Anterior cingulate cortex (tissue), 58 donors: ENCODE measurements at regions not wholly inside any gene's neighbourhood (a gene's known extent, or its start where the extent isn't known, plus 50 kb on each side); places are given as distances from the start of the nearest gene placed in this dataset.

Experiments used
- DNase-seq, 58 donors: peaks; one replicate each; lab custom pipeline; 2025; lab: John Stamatoyannopoulos, UW

DNA sequence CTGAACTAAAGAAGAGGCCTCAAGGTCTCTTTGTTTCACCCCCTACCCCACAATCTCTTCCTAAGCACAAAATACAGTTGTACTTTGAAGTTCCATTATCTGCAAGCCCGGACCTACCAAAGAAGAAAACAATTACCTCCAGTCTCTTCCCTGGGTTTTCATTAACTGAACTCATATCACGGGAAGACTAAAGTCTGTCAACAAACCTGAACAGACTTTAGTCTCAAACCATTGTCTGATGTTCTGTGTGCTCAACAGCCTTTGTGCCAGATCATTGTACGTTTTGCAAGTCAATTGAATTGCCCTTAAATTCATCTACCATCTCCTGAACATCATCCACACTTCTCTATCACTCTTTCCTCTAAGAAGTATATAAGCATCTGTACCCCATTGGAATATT lies 1021.9 kb upstream of the CDH2 start:
- DNase-seq: no peak

DNA sequence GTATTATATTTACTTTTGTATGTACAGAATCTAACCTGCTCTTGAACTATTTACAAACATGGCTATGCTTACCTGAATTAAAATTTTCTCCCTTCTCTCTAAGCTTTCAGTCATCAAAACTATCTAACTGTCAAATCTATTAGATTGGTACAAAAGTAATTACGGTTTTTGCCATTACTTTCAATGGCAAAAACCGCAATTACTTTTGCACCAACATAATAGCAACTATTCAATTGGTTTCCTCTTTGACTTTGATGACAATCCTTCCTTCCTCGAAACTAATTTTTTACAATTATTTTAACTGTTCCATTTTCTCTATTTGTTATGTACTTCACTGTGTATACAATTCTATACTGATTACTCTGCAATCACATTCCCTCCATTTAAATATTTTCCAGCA lies 1019.4 kb upstream of the CDH2 start:
- no peak for DNase-seq

DNA sequence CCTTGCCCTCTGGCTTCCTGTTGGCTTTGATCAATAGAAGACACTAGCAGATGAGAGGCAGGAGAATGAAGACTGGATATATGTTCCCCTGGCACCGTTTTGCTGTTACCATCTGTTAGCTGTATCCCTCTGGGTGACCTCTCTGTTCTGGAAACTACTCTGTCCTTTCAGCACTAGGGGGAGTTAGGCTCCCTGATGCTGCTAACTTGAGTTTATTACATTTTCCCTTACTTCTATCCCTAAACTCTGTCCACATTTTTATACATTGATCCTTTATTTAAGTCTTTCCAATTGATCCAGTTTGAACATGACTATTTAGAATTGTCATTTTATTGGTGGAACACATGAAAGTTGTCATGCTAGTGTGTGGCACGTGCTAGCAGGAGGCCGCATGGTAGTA lies 1014.3 kb upstream of the CDH2 start:
- DNase-seq: no peak

DNA sequence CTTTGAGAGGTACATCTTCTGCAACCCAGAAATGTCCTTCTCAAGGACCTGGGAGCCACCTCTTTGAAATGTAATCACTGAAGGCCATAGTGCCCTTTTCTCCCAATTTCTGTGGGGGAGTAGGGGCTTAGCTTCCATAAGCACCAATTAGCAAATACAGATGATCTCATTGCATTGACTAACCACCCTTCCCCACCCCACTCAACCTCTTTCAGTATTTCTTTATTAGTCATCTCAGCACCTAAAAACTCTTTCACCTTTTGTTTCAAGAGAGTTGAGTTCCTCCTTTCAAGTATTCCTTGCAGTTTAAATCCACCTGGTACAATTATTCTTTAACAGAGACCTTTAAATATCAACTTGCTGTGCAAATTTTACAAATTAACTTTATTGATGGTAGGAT lies 1011.8 kb upstream of the CDH2 start:
- no peak for DNase-seq

DNA sequence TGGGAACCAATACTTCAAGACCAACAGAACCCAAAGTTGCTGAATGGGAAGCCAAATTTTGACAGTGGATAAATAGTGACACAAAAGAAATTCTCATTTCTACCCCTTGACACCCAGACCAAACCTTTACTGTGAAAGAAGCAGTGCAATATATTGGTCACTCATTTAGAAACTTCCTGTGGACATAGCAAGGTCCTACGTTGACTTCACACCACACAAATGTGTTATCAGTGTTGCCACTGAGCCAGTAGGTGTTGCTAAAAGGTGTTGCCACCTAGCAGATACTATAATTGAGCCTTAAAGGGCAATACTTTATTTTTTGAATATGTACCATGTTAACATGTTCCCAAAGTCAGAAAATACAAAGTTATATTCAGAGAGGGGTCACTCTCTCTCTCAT lies 1008.9 kb upstream of the CDH2 start:
- no peak for DNase-seq

DNA sequence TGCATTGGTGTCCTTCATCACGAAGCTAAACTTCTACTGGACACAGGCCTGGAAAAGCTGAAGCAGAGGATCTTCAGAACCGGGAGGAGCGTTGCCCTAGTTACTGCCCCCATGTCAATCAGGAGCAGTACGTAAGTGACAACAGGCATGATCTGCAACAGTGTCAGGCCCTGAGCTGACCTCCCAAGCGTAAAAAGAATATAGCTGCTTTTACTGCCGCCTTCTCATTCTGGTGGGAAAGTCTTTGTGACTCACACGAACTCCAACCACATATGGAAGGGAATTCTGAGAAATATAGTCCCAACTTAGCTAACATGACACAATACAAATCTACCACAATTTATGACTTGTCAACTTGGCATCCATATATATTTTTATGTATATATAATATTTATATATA lies 1007.7 kb upstream of the CDH2 start:
- no peak for DNase-seq

DNA sequence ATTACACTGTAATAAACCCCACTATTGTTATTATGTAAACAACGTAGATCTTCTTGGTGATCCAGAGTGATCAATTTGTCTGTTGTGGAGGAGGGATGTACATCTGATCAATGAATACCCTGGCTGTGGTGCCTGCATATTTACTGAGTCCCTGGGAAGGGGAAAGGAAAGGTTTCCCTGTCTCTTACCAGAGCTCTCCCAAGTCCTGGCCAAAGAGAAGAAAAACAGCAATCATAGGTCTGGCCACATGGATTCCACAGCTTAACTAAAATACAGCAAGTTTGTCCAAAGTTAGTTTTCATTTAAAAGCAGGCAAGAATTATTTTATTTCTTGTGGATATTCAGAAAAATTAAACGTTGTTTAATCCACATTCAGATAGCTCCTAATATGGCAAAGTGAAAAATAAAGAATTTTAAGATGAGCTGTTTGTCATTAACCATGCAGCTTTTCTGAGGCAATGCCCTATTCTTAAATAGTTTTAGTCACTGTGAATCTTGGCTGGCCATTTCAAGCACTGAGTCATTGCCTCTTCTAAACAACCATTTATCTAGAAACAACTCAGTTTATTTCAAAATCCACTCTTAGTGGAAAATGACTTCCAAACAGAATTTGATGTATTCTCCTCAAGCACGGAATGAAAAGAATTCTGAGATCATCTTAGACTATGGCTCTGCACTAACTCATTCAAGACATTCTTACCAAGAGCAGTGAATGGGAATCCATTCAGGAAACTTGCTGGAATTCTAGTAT lies 1004.4 kb upstream of the CDH2 start:
- DNase-seq: peak in 2 of 58 donors; percentile 2 to 37

DNA sequence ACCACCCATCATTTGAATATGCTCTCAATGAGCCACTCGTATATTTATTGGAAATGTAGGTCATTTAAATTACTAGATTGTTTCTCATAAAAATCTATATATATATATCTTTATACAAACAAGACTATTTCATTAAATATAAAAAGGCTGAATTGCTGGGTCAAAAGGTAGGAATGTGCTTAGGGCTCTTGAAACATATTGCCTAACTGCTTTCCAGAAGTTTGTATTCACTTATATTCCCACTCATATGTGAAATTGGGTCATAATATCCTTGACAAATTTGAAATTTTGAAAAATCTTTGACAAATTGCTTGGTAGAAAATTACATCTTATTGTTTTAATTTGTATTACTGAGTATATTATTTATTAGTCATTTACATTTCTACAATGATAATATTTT lies 999.8 kb upstream of the CDH2 start:
- DNase-seq: no peak

DNA sequence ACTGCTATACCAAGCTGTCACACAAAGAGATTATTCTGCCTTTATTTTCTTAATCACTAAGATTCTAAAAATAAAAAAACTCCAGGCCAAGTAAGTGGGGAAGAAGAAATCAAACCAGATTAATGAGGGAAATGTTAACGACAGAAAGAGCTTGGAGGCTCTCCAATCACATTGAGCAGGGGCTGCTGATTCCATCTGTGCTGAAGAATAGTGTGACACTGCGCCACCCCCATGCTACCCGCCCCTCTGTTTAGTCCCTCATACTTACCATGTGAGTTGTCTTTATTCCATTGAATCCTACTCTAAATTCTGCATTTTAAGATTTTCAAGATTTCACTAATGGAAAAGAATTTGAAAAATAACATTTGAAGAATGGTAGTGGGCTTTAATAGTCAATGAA lies 998.0 kb upstream of the CDH2 start:
- peak in 37 of 58 donors; percentile 0 to 68 (median 21) for DNase-seq

DNA sequence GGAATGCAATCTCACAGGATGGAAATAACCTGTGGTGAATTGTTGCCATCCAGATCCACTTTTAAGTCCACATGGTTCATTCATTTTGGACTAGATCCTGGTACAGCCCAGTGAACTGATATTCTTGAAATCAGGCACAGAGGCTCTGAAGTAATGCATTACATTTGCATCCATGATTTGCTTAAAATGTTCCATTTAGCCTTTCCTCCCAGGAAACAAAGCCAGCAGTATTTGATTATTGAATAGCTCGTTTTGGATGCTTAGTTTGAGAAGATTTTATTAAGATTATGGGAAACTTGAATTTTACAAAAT lies 995.8 kb upstream of the CDH2 start:
- DNase-seq: no peak

DNA sequence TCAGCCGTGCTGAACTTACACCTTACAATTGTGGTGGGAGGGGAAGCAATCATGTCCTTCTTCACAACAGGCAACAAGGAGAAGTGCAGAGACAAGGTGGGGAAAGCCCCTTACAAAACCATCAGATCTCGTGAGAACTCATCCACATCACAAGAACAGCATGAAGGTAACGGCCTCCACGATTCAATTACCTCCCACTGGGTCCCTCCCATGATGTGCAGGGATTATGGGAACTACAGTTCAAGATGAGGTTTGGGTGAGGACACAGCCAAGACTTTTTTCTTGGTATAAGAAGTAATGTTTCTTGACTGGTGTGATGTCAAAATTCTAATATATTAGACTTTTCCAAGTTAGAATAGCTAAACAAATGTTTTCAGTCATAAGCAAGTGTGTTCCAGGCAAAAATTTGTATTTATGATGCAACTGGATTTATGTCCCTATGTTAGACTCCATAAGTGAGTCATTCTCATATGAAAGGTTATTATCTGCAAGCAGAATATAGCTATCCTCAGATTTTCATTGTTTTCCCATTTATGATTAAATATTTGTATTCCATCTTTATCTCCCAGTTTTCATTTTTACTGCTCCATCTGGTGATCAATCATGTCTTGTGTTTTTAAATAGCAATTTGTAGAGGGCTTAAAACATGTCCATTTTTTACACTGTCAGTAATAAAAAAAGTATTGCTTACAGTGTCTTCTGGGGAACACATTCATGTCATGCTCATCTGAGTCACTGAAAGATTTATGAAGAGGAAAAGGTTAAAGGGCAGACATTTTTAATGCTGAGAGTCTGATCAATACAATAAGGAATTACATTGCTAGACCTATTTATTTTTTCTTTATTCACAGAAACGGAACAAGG lies 995.2 kb upstream of the CDH2 start:
- no peak for DNase-seq

DNA sequence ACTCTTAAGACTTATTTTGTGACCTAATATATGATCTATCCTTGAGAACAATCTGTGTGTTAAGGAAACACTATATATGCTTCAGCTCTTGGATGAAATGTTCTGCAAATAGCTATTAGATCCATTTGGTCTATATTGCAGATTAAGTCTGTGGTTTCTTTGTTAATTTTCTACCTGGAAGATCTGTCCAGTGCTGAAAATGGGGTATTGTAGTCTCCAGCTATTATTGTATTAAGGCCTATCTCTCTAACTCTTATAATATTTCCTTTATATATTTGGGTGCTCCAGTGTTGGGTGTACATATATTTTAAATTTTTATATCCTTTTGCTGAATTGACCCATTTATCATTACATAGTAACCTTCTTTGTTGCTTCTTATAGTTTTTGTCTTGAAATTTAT lies 992.7 kb upstream of the CDH2 start:
- DNase-seq: no peak

DNA sequence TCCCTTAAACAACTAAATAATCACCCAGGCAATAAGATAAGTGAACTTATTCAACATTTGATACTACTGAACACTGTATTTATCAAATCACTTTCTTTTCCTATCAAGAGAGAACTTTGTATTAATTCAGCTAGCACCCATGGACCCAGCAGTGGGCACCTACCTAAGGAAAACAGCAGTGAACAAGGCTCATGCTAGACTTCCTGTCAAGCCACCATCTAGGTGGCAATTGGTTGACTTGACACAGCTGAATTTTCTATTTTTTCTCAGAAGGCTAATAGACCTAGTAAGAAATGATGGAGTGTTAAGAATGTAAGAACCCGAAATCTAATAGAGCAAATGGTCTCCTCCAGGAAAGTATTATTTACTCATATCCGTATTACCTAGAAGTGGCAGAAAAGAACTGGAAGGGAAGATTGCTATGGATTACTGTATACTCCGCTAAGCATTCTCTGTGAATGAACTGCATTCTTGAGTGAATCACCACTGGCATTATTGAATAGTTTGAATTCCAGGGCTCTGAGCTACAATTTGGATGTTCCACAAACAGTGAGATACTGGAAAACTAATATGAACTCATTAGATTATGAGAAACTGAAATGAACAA lies 988.2 kb upstream of the CDH2 start:
- DNase-seq: no peak

DNA sequence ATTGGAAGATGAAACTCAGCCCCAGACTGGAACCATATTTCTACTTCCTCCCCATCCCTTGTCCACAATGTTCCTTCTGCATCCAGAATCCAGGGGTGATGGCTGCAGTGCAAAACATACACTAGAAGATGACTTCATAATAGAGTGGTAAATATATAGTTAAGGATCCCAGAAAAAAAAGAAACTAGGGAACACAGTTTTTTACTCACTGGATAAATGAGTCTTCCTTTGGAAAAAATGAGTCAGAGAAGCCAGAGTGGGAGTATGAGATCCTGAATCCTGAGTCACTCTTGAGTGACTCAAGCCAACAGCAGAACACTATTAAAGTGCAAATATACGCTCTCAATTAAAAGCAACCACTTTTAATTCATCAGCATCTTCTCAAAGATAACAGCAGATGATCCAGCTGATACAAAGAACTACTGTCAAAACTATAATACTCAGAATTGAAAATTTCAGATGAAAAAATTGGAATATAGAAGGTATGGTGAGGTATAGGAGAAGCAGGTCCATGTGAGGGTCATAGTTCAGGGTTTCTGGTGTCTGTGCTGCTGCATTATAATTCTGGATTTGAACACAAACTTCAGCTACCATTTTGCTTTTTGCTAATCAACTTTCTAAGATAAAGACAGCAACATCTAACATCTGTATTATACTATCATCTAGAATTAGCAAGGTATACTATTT lies 987.2 kb upstream of the CDH2 start:
- no peak for DNase-seq

DNA sequence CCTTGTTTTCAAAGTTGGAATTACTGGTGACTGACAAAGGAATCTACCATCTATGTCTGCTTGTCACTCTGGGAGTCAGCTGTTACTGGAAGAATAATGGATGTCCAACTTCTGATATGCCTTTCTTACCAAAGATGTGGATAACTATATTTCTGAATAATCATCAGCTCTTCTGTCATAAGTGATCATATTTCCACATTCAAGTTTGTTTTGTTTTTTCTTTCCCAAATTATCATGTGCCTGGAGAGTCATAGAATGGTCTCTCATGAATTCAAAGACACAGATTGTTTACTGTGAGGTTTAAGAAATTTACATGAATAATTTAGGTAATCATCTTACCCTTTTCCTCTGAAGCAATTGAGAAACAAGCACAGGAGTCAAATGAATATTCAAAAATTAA lies 986.7 kb upstream of the CDH2 start:
- no peak for DNase-seq

DNA sequence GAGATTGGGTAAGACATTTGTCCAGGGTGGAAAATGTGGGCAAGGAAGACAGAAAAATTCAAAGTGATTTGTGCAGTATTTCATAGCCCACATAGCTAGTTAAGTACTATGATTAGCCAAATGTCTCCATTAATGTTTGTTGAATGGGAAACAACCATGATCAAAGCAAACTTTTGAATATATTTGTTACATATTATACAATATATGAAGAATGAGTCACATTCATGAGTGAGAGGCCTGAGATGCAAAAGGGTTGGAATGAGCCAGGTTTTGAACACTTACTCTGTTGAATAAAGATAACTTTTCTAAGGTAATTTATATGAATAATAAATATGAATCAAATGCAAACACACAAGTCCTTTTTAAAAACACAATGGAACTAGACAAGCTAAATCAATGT lies 984.5 kb upstream of the CDH2 start:
- no peak for DNase-seq

DNA sequence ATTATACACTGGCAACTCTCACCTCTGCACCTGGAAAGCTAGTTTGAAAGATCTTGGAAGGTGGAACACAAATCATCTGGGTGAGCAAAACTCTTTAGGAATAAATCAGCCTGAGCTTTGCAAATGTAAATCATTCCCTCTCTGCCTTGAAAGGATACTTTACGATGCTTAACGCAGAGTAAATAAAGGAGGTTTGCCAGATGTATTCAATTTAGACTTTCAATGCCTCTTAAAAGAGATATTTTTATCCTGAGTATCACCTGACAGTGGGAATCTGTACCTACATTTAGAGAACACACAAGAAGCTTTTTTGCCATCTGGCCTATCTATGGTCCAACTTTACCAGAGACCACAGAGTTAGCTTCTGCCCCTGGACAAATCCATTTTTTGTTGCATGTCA lies 983.2 kb upstream of the CDH2 start:
- no peak for DNase-seq

DNA sequence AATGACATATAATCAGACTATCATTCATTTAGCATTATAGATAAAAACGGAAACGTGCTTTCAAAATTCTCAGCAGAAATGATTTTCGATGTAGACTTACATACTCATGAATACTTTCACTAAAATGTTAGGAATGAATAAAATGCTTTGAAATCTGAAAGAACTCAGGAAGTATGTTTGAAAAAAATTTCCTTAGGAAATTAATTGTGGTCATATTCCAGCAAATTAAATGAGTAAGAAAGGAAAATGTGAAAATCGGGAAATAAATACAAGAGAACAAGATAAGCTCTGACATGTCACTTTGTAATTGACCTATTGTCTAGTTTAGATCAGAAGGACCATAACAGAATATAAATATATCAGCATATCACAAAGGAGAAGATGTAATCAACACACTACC lies 981.0 kb upstream of the CDH2 start:
- no peak for DNase-seq

DNA sequence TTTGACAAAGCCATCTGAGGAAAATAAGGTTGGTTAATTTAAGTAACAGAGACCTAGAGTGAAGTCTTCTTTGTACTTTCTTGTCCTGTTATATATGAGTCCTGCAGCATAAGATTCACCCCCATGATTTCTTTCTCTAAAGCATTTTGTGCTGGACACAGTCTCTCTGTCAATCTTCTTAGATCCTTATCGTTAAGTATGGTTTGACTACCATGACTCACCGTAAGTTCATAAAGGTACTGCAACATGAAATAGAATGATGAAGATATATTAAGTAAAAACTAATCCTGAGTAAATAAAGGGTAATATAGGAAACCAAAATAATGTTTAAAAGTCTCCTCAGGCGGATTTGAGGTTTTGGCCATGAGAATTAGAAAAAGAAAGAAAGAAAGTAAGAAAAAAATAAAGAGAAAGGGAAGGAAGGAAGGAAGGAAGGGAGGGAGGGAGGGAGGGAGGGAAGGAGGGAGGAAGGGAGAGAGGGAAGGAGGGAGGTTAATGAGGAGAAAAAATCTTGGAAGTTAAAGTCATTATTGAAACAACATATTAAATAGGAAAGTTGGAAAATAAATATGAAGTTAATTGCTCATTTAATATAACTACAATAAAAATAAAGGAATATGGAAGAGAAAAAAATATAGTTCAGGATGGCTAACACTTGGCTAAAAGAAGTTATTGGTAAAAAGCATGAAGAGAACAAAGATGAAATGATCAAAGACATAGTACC lies 980.3 kb upstream of the CDH2 start:
- DNase-seq: no peak

DNA sequence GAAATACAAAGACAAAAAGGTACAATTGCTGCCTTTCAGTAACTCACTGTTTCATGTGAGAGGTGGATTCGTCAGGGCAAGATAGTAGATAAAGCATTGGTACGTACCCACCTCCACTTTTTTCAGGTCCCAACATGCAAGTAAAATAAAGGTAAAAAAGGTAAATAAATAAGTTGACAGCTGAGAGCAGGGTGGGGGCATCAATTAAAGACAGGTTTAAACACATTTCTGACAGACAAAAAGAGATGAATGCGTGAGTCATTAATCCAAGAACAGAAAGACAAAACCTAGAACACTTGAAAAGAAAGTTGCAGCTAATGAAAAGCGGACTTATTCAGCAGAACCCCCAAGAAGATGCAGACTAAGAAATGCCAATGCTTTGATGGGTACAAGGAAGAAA lies 979.6 kb upstream of the CDH2 start:
- DNase-seq: no peak
